Neural progenitor cell (in vitro differentiated cells): ENCODE measurements at regions not wholly inside any gene's neighbourhood (a gene's known extent, or its start where the extent isn't known, plus 50 kb on each side); places are given as distances from the start of the nearest gene placed in this dataset.

Source experiments
- EZH2phosphoT487 ChIP-seq: fragments of 200-600 bp; sonication (generic); IDR thresholded peaks from 2 replicates; pipeline ENCODE4 v1.6.1; 2017; ENCODE audit warnings: antibody characterized with exemption
- TF ChIP-seq, protein P1 (sequence below): fragments of 200-600 bp; sonication (generic); IDR thresholded peaks from 2 replicates; pipeline ENCODE4 v1.5.1; 2017; ENCODE audit warnings: antibody characterized with exemption, mild to moderate bottlenecking

DNA sequence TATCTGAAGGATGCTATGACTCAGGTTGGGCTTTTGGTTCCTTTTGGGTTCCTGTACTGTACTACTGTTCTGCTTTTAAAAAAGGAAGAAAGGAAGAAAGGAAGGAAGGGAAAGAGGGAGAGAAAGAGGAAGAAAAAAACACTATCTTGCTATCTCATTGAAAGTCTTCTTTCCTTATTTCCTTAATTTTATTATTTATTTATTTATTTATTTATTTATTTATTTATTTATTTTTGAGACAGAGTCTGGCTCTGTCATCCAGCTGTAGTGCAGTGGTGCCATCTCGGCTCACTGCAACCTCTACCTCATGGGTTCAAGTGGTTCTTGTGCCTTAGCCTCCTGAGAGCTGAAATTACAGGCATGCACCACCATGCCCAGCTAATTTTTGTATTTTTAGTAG, 198.9 kb upstream of the SOX2 start:
- TF ChIP-seq, protein P1, sequence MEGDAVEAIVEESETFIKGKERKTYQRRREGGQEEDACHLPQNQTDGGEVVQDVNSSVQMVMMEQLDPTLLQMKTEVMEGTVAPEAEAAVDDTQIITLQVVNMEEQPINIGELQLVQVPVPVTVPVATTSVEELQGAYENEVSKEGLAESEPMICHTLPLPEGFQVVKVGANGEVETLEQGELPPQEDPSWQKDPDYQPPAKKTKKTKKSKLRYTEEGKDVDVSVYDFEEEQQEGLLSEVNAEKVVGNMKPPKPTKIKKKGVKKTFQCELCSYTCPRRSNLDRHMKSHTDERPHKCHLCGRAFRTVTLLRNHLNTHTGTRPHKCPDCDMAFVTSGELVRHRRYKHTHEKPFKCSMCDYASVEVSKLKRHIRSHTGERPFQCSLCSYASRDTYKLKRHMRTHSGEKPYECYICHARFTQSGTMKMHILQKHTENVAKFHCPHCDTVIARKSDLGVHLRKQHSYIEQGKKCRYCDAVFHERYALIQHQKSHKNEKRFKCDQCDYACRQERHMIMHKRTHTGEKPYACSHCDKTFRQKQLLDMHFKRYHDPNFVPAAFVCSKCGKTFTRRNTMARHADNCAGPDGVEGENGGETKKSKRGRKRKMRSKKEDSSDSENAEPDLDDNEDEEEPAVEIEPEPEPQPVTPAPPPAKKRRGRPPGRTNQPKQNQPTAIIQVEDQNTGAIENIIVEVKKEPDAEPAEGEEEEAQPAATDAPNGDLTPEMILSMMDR, result no peak
- no peak for TF ChIP-seq EZH2phosphoT487
